HepG2 (cell line): ENCODE measurements at regions not wholly inside any gene's neighbourhood (a gene's known extent, or its start where the extent isn't known, plus 50 kb on each side); places are given as distances from the start of the nearest gene placed in this dataset.

ENCODE experiments used
- ATAC-seq: fragments of 200-7000 bp; cut with Tn5 transposase; 3 replicates; pipeline ENCODE4 v1.9.1; 2020; ENCODE audit warnings: mild to moderate bottlenecking, moderate library complexity
- BruUV-seq: library from RNA; stranded (reverse); fragments of 400-500 nt; replicated peaks from 2 replicates; lab custom pipeline; 2021; lab: Mats Ljungman, UMichigan
- CTCF ChIA-PET: fragments of 300-600 bp; formaldehyde crosslinking; extraction: SDS; loops from one replicate; lab custom pipeline; 2021; ENCODE audit warnings: low total read pairs, inconsistent platforms, low intra/inter-chr PET ratio; lab: Yijun Ruan, JAX
- POLR2A ChIA-PET: fragments of 350-600 bp; sonication (Branson Sonifier 250); formaldehyde crosslinking; loops from one replicate; lab custom pipeline; 2020; ENCODE audit warnings: antibody characterized with exemption, inconsistent platforms; lab: Yijun Ruan, JAX
- DNase-seq: peaks from one replicate; pipeline ENCODE4 v3.0.0-alpha.2; 2015; ENCODE audit warnings: low spot score
- FAIRE-seq: peaks from 3 replicates; lab custom pipeline; 2011; peaks lifted over from hg19 to GRCh38; lab: Jason Lieb, UNC
- H2AFZ ChIP-seq: one replicate; pipeline ENCODE4 v1.6.1; 2011; ENCODE audit warnings: low read length, inconsistent platforms
- H3K27ac ChIP-seq: fragments of 300-600 bp; 3 replicates; pipeline ENCODE4 v1.8.0; 2011; ENCODE audit warnings: mixed run types, mild to moderate bottlenecking, mixed read lengths, low read length, inconsistent platforms; ENCODE audit not compliant: insufficient read depth; ENCODE audit errors: extremely low read length
- H3K27me3 ChIP-seq, 2 experiments: fragments of 200-600 bp in 1 of 2; 2 replicates in 1 of 2; 3 replicates in 1 of 2; pipeline versions ENCODE4 v1.6.0 to v1.8.0; 2011; ENCODE audit warnings: low read length in 2 of 2, mild to moderate bottlenecking in 2 of 2, moderate library complexity in 2 of 2, inconsistent platforms in 1 of 2; ENCODE audit not compliant: insufficient read depth in 2 of 2, control insufficient read depth in 1 of 2
- H3K36me3 ChIP-seq, 2 experiments: fragments of 200-600 bp in 1 of 2; replicated peaks in 1 of 2; 2 replicates in 1 of 2; 3 replicates in 1 of 2; pipeline versions ENCODE4 v1.5.1 to v1.8.0; 2011; ENCODE audit warnings: low read length in 2 of 2, inconsistent platforms in 1 of 2; ENCODE audit not compliant: insufficient read depth in 2 of 2, control insufficient read depth in 1 of 2
- H3K4me1 ChIP-seq: 2 replicates; pipeline ENCODE4 v1.5.1; 2012; ENCODE audit warnings: low read length, inconsistent platforms; ENCODE audit not compliant: insufficient read depth
- H3K4me2 ChIP-seq: 2 replicates; pipeline ENCODE4 v1.6.0; 2011; ENCODE audit warnings: low read depth, low read length, inconsistent platforms
- H3K4me3 ChIP-seq, 3 experiments: fragments of 200-600 bp in 1 of 3; sonication (generic), shearing (Covaris generic) in 1 of 3; replicated peaks in 1 of 3; 2 replicates each; pipeline ENCODE4 v1.5.1; 2011 to 2016; ENCODE audit warnings: low read length in 3 of 3, inconsistent platforms in 2 of 3, low read depth in 2 of 3, mild to moderate bottlenecking in 2 of 3, control low read depth in 1 of 3, mixed read lengths in 1 of 3; ENCODE audit not compliant: insufficient read depth in 1 of 3
- H3K79me2 ChIP-seq: one replicate; pipeline ENCODE4 v1.6.1; 2011; ENCODE audit warnings: low read length, inconsistent platforms; ENCODE audit not compliant: insufficient read depth
- H3K9ac ChIP-seq: 2 replicates; pipeline ENCODE4 v1.6.0; 2011; ENCODE audit warnings: mild to moderate bottlenecking, low read depth, low read length, inconsistent platforms; ENCODE audit not compliant: insufficient read depth
- H3K9me3 ChIP-seq: 2 replicates; pipeline ENCODE4 v1.5.1; 2012; ENCODE audit warnings: mild to moderate bottlenecking, low read length
- H4K20me1 ChIP-seq: 2 replicates; pipeline ENCODE4 v1.6.0; 2011; ENCODE audit warnings: inconsistent platforms, mild to moderate bottlenecking, low read length, moderate library complexity; ENCODE audit not compliant: insufficient read depth
- FOXK2 ChIP-seq: fragments of 450-650 bp; IDR thresholded peaks from 2 replicates; pipeline ENCODE4 v1.6.1; 2016
- MAFF ChIP-seq: IDR thresholded peaks from 2 replicates; pipeline ENCODE4 v1.6.1; 2011; ENCODE audit warnings: low read depth, low read length, improper control_type of control experiment
- MXD4 ChIP-seq: IDR thresholded peaks from 2 replicates; pipeline ENCODE4 v1.6.1; 2016; ENCODE audit warnings: mild to moderate bottlenecking, missing biosample characterization, missing genetic modification reagents
- WGBS: methylation state at CpG from one replicate; pipeline ENCODE4 v1.1.6; 2017; ENCODE audit warnings: low lambda C conversion rate; 5-methylcytosine and 5-hydroxymethylcytosine counted together
- in situ Hi-C: cut with HindIII; loops from 2 replicates; pipeline ENCODE4 v1.10.0; 2017; ENCODE audit warnings: low pct_unique_long_range_greater_than_20kb; ENCODE audit not compliant: extremely low pct_ligation_motif_present
- intact Hi-C: fragments of 100-400 bp; cut with micrococcal nuclease; formaldehyde crosslinking; loops from one replicate; pipeline ENCODE4 v1.10.0; 2022; ENCODE audit not compliant: unreplicated experiment
- TF ChIP-seq, protein P1 (sequence below): sonication (generic); formaldehyde crosslinking; IDR thresholded peaks from 2 replicates; pipeline ENCODE4 v1.8.1; 2023; ENCODE audit warnings: mild to moderate bottlenecking, inconsistent platforms, moderate library complexity, missing genetic modification reagents, borderline replicate concordance

DNA sequence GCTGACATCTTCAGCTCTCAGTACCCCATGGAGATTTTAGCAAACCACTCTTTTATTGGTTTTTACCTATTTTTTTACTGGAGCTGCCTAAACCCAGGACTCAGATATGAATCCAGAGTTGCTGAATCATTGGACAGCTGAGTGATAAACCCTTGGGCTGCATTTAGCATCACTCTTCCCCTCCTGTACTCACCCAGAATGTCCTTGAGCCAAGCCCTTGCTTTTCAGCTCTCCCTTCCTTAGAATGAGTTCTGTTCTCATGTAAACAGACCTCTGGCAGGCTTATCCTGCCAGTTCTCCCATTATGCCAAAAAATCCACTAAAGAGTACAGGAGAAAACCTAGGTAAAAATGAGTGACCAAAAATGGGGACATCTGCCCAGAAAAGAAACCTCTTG lies 200.1 kb upstream of the POU2AF2 start:
- FAIRE-seq = no peak
- in situ Hi-C loops = no loop called here
- intact Hi-C loops = no loop called here
- Histone ChIP-seq H2AFZ (no peak overlapping the region), H3K79me2 (no peaks in the 10 kb centered on the region), H3K4me1 (no peaks in the 10 kb centered on the region), H3K27me3 (peaks cover 0 to 8% of the 10 kb centered on the region in 2 experiments; a peak in 1 of 5 replicates), H4K20me1 (no peaks in the 10 kb centered on the region), H3K27ac (no peak overlapping the region), H3K9ac (no peak overlapping the region), H3K36me3 (no peaks in the 10 kb centered on the region), H3K4me3 (no peak overlapping the region), H3K4me2 (no peak overlapping the region), H3K9me3 (no peaks in the 10 kb centered on the region)
- TF ChIP-seq, protein P1, sequence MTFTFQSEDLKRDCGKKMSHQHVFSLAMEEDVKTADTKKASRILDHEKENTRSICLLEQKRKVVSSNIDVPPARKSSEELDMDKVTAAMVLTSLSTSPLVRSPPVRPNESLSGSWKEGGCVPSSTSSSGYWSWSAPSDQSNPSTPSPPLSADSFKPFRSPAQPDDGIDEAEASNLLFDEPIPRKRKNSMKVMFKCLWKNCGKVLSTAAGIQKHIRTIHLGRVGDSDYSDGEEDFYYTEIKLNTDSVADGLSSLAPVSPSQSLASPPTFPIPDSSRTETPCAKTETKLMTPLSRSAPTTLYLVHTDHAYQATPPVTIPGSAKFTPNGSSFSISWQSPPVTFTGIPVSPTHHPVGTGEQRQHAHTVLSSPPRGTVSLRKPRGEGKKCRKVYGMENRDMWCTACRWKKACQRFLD (CRISPR knock-in tag) = no peak
- POLR2A ChIA-PET = no interaction called here
- BruUV-seq = no TSS peak
- CTCF ChIA-PET = no interaction called here
- ATAC-seq = no peak
- DNase-seq = no peak

DNA sequence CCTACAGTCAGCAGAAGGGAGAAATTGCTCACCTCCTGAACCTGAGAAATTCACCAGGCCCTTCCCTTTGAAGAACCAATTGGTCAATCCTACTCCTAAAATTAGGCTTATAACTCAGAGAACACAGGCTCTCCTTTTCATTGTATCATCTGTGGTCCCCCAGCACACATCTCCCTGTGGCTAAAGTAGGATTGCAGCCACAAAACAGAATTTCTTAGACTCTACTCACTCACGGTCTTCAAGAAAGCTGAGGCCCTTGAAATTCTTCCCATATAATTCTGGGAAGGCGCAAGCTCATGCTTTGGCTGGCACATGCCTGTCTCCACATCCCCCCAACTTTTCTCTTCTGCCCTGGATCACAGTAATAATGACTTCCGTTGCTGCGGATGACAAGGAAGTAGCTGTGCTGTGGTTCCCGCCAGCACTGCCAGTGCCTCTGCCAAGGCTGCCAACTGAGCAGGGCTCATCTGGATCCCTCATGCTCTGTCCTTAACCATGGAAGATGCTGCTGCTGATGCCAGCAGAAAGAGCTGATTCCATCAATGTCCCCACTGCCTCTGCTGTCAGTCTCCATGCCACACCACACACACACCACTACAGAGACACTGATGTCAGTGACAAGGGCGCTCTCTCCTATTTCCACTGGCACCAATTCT lies 200.6 kb upstream of the POU2AF2 start:
- H3K79me2 ChIP-seq = no peaks in the 10 kb centered on the region
- 4% methylated on average over 6 of the region's 6 CpGs for WGBS
- no TSS peak for BruUV-seq
- TF ChIP-seq FOXK2 = no peak
- no peak for TF ChIP-seq MAFF
- no peak for TF ChIP-seq MXD4
- H3K4me3 ChIP-seq = no peak overlapping the region
- no peak for ATAC-seq
- H2AFZ ChIP-seq = no peak overlapping the region
- POLR2A ChIA-PET = no interaction called here
- H3K27ac ChIP-seq = no peak overlapping the region
- CTCF ChIA-PET = no interaction called here
- H3K36me3 ChIP-seq = no peaks in the 10 kb centered on the region
- peaks cover 0 to 4% of the 10 kb centered on the region in 2 experiments; a peak in 1 of 5 replicates for H3K27me3 ChIP-seq
- no peaks in the 10 kb centered on the region for H3K4me1 ChIP-seq
- H3K9ac ChIP-seq = no peak overlapping the region
- FAIRE-seq = no peak
- intact Hi-C loops = no loop called here
- no peaks in the 10 kb centered on the region for H4K20me1 ChIP-seq
- H3K9me3 ChIP-seq = no peaks in the 10 kb centered on the region
- DNase-seq = no peak
- in situ Hi-C loops = no loop called here
- no peak overlapping the region for H3K4me2 ChIP-seq
